ENCODE measurements at regions not wholly inside any gene's neighbourhood (a gene's known extent, or its start where the extent isn't known, plus 50 kb on each side); places are given as distances from the start of the nearest gene placed in this dataset.
A peak's percentile ranks its signal among the peaks of the same experiment; 100 is the strongest.

DNA sequence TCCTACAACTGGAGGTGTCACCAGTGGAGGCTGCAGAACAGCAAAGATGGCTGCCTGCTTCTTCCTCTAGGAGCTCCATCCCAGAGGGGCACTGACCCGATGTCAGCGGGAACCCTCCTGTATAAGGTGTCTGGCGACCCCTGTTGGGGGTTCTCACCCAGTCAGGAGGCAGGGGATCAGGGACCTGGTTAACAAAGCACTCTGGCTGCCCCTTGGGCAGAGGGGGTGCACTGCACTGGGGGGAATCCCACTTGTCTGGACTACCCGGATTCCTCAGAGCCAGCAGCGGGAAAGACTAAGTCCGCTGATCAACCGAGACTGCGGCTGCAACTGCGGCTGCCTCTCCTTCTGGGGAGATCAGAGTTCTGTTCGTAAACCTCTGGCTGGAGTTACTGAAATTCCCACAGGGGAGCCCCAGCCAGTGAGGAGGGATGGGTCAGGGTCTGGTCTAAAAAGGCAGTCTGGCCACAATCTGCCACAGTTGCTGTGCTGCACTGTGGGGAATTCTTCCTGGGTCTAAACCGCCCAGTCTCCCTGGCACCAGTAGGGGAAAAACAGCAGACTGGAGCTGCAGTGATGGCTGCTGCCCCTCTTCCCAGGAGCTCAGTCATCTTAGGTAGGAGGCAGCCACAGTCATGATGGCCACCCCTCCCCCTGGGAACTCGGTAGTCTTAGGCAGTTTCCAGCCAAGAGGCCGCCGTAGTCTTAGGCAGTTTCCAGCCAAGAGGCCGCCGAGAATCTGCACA is 213.4 kb downstream of the CYB561 start:
- Histone ChIP-seq H3K27me3 (no peaks in the 10 kb centered on the region), H3K9me3 (ENCODE audit: low read depth) (no peaks in the 10 kb centered on the region), H3K36me3 (peaks cover 3% of the 10 kb centered on the region), H3K4me3 (no peak overlapping the region), H3K4me1 (ENCODE audit: low read depth) (no peaks in the 10 kb centered on the region), H3K27ac (no peak overlapping the region)
- DNase-seq (ENCODE audit: low read depth in 1 of 2, low spot score in 1 of 2) = no peak
- no peak for TF ChIP-seq CTCF (IDR thresholded peaks at IDR 0.05; ENCODE audit: low read depth, low read length)

DNA sequence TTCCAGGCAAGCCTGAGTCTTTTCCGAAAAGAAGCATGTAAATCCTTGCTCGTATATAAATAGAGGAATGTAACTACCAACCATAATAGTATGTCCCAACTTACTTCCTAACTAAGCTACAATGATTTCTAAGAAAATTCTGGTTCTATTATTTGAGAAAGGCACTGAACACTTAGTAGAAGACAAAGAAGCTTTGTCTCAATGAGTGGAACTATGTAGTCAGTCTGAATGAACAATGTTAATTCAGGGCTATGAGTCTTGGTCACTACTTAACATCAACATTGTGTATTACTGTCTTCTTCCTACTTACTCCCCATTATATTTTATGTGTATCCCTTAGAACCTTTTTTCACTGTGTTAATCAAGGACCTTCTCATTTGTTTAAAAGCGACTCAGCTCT is 206.0 kb downstream of the CYB561 start:
- no peak for TF ChIP-seq CTCF (IDR thresholded peaks at IDR 0.05; ENCODE audit: low read depth, low read length)
- Histone ChIP-seq H3K27ac (no peak overlapping the region), H3K36me3 (peaks cover 22% of the 10 kb centered on the region), H3K4me1 (ENCODE audit: low read depth) (no peaks in the 10 kb centered on the region), H3K4me3 (no peak overlapping the region), H3K27me3 (no peaks in the 10 kb centered on the region), H3K9me3 (ENCODE audit: low read depth) (no peaks in the 10 kb centered on the region)
- DNase-seq (ENCODE audit: low read depth in 1 of 2, low spot score in 1 of 2) = no peak

GRCh38 chr17:63246344-63246743 is 199.8 kb downstream of the CYB561 start:
- H3K36me3 ChIP-seq = peaks cover 2% of the 10 kb centered on the region
- peak in 1 of 2 donors; percentile 29 for DNase-seq (ENCODE audit: low read depth in 1 of 2, low spot score in 1 of 2)
- no peaks in the 10 kb centered on the region for H3K9me3 ChIP-seq (ENCODE audit: low read depth)
- no peak overlapping the region for H3K4me3 ChIP-seq
- H3K27me3 ChIP-seq = no peaks in the 10 kb centered on the region
- no peak for TF ChIP-seq CTCF (IDR thresholded peaks at IDR 0.05; ENCODE audit: low read depth, low read length)
- H3K4me1 ChIP-seq (ENCODE audit: low read depth) = peaks cover 9% of the 10 kb centered on the region
- no peak overlapping the region for H3K27ac ChIP-seq

DNA sequence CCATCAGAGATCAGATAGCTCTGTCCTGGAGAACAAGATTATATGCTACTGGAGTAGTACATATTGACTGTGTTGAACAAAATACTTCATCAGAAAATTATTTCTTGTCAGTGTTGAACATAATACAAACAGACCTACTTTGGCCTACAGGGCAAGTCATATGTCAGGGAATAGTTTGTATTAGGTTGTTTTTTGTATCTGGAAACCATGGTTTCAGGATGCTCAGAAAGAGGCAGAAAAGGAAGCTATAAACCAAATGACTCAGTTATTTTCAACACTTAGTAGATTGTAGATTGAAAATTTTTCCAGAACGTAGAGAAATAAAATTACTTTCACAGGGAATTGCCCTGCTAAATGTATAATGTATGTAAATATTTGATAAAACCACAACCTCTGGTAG is 198.4 kb downstream of the CYB561 start:
- no peak for DNase-seq (ENCODE audit: low read depth in 1 of 2, low spot score in 1 of 2)
- Histone ChIP-seq H3K4me1 (ENCODE audit: low read depth) (peaks cover 9% of the 10 kb centered on the region), H3K4me3 (no peak overlapping the region), H3K27me3 (no peaks in the 10 kb centered on the region), H3K27ac (no peak overlapping the region), H3K36me3 (no peaks in the 10 kb centered on the region), H3K9me3 (ENCODE audit: low read depth) (no peaks in the 10 kb centered on the region)
- no peak for TF ChIP-seq CTCF (IDR thresholded peaks at IDR 0.05; ENCODE audit: low read depth, low read length)

DNA sequence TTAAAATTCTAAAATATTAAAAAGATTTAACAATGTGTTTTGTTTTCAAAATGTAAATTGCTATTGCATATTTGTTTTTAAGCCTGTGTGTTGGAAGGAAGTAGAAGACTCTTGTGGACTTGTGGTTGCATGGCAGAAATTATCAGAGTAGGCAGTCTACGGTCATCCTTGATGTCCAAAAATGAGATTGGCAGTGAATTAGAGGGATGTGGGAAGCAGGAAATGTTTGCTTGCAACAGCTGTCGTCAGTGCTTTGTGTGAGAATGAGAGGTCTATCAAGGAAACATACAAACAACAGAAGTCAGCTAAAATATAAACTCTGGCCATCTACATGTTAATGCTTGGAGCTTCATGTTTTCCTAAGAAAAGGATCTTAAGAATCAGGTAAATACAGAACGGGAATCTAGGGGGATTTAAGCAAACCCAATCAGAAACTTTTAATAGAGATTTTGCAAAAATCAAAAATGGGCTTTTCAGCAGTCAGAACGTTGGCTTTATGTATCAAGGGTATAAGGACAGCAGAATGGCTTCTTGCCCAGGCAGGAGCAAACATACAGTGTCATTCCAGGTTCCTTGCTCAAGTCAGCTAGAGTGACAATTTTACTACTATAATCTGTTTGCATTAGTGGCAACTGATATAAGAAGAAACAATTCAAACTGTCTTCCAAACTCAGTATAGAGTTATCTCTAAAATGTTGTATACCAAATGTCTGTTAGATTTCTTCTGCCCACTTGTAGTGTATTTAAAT is 196.7 kb downstream of the CYB561 start:
- DNase-seq (ENCODE audit: low read depth in 1 of 2, low spot score in 1 of 2) = peak in 1 of 2 donors; percentile 77
- TF ChIP-seq CTCF (IDR thresholded peaks at IDR 0.05; ENCODE audit: low read depth, low read length) = no peak

More for the DNA sequence above, 196.7 kb downstream of the CYB561 start:
- Histone ChIP-seq H3K27me3 (no peaks in the 10 kb centered on the region), H3K27ac (peak overlapping the region; percentile 67), H3K36me3 (no peaks in the 10 kb centered on the region), H3K9me3 (ENCODE audit: low read depth) (no peaks in the 10 kb centered on the region), H3K4me1 (ENCODE audit: low read depth) (peaks cover 9% of the 10 kb centered on the region), H3K4me3 (no peak overlapping the region)
